HEK293T (cell line): ENCODE measurements at regions not wholly inside any gene's neighbourhood (a gene's known extent, or its start where the extent isn't known, plus 50 kb on each side); places are given as distances from the start of the nearest gene placed in this dataset.

ENCODE experiments used
- BHLHE40 ChIP-seq: fragments of 450-650 bp; IDR thresholded peaks from 2 replicates; pipeline ENCODE4 v1.6.1; 2016; ENCODE audit warnings: mild to moderate bottlenecking, moderate library complexity, borderline replicate concordance
- FOXM1 ChIP-seq: fragments of 450-650 bp; IDR thresholded peaks from 2 replicates; pipeline ENCODE4 v1.6.1; 2017; ENCODE audit warnings: mild to moderate bottlenecking, borderline replicate concordance
- L3MBTL2 ChIP-seq: fragments of 450-650 bp; conservative IDR thresholded peaks from 2 replicates; pipeline ENCODE4 v1.6.1; 2016; ENCODE audit warnings: mild to moderate bottlenecking
- SP1 ChIP-seq: fragments of 450-650 bp; IDR thresholded peaks from 2 replicates; pipeline ENCODE4 v1.6.1; 2017
- ZNF384 ChIP-seq: fragments of 450-650 bp; IDR thresholded peaks from 2 replicates; pipeline ENCODE4 v1.6.1; 2016

DNA sequence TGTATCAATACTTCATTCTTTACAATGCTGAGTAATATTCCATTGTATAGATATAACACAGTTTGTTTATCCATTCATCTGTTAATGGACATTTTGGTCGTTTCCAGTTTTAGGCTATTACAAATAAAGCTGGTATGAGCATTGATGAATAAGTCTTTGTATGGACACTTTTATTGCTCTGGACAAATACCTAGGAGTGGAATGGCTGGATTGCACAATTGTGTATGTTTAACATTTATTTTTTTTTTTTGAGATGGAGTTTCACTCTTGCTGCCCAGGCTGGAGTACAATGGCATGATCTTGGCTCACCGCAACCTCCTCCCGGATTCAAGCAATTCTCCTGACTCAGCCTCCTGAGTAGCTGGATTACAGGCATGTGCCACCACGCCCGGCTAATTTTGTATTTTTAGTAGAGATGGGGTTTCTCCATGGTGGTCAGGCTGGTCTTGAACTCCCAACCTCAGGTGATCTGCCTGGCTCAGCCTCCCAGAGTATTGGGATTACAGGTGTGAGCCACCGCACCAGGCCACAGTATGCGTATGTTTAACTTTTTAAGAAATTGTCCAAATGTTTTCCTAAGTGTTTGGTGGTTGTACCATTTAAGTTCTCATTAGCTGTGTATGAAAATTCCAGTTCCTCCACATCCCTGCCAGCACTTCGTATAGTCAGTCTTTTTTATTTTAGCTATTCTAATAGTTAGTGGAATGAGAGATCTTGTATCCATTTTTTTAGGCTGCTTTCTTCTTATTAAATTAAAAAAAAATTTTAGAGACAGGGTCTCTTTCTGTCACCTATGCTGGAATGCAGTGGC is 194.9 kb upstream of the HAAO start:
- no peak for TF ChIP-seq BHLHE40
- TF ChIP-seq L3MBTL2: no peak
- no peak for TF ChIP-seq FOXM1
- TF ChIP-seq ZNF384: no peak
- TF ChIP-seq SP1: no peak
